ENCODE measurements at regions not wholly inside any gene's neighbourhood (a gene's known extent, or its start where the extent isn't known, plus 50 kb on each side); places are given as distances from the start of the nearest gene placed in this dataset.

DNA sequence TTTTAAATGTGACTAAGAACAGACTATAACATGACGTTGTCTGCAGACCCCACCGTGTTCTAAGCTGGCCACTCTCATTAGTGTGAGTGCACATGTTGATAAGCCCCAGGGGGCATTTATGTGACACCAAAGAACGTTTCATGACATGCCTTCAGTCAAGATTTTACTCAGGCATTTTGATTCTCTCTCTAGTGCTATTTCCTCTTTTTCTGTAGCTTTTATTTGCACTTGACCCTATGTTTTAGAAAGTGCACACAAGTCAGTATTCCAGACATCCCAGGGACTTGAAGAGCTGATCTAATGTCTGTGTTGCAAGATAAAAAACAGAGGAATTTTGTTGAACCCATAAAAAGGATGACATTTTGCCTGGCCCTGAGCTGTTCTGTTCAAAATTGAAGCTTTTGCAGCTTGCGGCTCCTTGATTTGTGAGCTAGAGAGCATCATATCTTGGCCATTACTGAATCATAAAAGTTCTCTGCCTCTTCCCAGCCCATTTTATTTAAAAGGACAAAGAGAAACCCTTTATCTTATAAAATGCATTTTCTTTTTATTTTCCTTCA, 80.9 kb upstream of the TYRP1 start:
- no peak for DNase-seq (ENCODE audit: low read depth in 3 of 3, low spot score in 2 of 3)

DNA sequence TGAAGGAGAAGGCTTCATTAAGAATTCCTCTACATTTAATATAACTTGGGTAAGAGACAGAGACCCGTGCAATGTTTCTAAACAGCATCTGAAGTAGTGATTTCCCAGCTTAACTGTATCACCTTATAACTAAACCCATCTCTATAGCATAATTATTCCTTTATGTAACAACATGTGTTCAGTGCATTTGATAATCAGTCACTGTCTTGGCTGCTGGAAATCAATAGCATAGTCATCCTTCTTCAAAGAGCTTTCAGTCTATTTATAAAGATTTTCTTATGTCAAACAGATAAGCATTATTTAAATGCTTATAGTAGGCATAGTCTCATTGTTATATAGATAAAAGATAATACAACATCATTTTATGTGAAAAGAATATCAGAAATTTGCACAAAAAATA, 80.1 kb upstream of the TYRP1 start:
- no peak for DNase-seq (ENCODE audit: low read depth in 3 of 3, low spot score in 2 of 3)

DNA sequence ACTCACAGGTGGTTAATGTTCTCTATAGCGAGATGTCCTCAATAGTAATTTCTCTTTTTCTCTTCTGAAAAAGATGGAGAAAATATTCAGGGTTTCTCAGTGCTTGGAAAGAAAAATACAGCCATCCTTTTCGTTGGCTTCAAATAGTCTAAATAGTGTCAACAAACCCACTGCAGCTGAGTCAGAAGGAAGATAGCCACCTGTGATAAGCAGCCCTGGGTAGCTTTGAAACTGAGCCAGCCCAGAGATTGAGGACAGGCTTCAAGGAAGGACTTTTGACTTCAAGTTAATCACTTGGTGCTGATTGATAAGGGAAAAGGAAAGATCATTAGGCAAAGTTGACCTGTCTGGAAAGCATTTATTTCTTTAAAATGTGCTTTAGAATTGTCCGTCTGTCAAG, 78.7 kb upstream of the TYRP1 start:
- no peak for DNase-seq (ENCODE audit: low read depth in 3 of 3, low spot score in 2 of 3)

GRCh38 chr9:12618956-12619355, 74.2 kb upstream of the TYRP1 start:
- DNase-seq (ENCODE audit: low read depth in 3 of 3, low spot score in 2 of 3), result no peak

DNA sequence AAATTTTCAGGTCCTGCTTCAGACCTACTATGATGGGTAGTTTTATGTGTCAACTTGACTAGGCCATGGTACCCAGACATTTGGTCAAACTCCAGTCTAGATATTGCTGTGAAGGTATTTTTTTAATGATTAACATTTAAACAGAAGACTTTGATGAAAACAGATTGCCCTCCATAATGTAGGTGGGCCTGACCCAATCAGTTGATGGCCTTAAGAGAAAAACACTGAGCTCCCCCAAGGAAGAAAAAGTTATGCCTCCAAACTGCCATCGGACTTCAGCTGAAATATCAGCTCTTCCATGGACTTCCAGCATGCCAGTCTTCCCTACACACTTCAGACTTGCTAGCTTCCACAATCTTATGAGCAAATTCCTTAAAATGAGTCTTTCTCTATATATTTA, 67.3 kb upstream of the TYRP1 start:
- DNase-seq (ENCODE audit: low read depth in 3 of 3, low spot score in 2 of 3), result no peak

DNA sequence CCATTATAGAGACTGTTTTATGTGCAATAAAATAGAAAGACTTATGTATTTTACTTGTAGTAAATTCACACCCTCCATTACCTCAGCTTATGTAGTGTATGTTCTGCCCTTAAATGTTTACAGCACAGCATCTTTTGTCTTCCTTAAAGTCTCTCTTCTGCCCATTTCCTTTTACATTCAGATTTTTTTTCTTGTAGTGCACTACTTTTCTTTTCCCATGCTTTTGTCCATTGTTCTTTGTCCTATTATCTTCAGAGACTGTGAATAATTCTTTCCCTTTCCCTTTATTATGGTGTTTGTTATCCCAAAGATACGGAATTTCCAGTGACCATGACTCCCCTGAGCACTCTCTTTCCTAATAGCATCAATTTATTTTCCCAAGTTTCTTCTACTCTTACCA, 66.1 kb upstream of the TYRP1 start:
- no peak for DNase-seq (ENCODE audit: low read depth in 3 of 3, low spot score in 2 of 3)

- no peak for DNase-seq (ENCODE audit: low read depth in 3 of 3, low spot score in 2 of 3)
These were observed 64.6 kb upstream of the TYRP1 start for GRCh38 chr9:12628546-12628945.

DNA sequence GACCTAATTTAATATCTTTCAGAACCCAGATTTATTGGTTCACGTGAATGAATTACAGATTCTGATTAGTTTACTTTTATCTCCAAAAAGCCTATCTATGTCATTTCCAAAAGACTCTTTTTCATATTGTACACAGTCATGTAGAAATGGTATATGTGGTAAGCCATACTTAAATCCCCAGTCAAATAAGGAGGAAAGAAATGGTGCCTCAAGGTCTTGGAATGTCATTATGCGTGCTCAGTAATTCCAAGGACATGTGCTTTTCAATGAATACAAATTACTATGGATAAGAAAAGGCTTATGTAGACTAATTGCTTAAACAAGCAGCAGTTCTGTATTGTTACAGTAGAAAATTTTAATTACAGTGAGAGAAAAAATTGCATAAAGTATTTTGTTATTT, 64.1 kb upstream of the TYRP1 start:
- DNase-seq (ENCODE audit: low read depth in 3 of 3, low spot score in 2 of 3), result no peak

GRCh38 chr9:12631866-12632265, 61.3 kb upstream of the TYRP1 start:
- DNase-seq (ENCODE audit: low read depth in 3 of 3, low spot score in 2 of 3), result no peak

DNA sequence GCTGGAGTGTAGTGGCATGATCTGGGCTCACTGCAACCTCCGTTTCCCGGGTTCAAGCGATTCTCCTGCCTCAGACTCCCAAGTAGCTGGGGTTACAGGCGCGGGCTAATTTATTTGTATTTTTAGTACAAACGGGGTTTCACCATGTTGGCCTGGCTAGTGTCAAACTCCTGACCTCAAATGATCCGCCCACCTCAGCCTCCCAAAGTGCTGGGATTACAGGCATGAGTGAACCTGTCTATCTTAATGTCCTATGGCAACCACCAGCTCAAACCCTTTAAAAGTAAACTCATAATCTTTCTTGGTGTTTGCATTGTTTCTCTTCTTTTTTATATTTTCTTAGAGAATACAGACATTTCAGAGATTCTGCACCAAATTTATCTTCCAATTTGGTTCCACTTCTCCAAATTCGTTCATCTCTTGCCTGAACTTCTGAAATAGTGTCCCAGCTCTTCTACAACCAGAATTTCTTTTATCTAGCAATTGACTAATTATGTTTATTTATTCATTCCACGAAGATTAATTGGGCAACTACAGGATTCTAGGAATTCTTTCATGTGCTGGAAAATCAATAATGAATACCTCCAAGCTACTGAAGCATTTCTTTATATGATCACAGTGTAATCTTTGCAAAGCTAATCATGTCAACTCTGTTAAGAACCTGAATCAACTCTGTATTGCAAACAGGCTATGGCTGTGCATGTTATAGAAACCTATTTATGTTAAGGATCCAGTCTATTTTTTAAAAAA, 60.0 kb upstream of the TYRP1 start:
- DNase-seq (ENCODE audit: low read depth in 3 of 3, low spot score in 2 of 3), result no peak

DNA sequence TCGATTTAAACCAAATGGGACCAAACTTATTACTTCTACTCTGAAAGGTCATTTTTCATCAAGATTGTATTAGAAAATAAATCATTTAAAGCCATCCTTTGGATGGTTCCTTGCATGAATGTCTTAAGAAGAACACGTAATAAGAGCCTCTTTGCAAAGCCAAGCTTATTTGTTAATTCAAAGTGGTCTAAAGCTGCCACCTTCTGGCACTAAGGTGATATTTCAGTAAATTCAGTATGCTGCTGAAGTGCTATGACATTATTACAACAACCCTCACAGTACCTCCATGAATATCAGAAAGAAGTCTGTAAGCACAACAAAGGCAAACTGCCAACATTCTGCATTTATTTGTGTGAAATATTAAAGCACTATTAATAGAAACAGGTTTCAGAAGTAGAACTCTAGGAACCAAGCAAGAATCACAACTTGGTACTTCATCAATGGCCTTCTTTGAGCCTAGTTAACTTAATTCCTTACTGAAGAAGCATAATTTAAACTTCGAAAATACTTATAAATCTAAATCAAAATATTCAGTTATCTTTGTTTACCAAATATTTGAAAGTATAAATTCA, 53.1 kb upstream of the TYRP1 start:
- DNase-seq (ENCODE audit: low read depth in 3 of 3, low spot score in 2 of 3), result peak in 2 of 3 donors; percentile 44 to 47

- peak in 2 of 3 donors; percentile 53 to 57 for DNase-seq (ENCODE audit: low read depth in 3 of 3, low spot score in 2 of 3)
These were observed 52.1 kb upstream of the TYRP1 start for GRCh38 chr9:12640866-12641636.

All from right renal cortex interstitium (tissue), 3 donors.